ENCODE measurements at regions not wholly inside any gene's neighbourhood (a gene's known extent, or its start where the extent isn't known, plus 50 kb on each side); places are given as distances from the start of the nearest gene placed in this dataset.

GRCh38 chr13:107874456-107874855 is 340.9 kb downstream of the LIG4 start:
- no peaks in the 10 kb centered on the region for H3K36me3 ChIP-seq (ENCODE audit: control insufficient read depth in 1 of 2, insufficient read depth in 2 of 2, low read length in 2 of 2)
- no peaks in the 10 kb centered on the region for H3K27me3 ChIP-seq (ENCODE audit: low read depth, low read length)
- H3K4me3 ChIP-seq (ENCODE audit: low read depth in 1 of 2, low read length in 2 of 2), result no peak overlapping the region
- no peak overlapping the region for H3K27ac ChIP-seq (ENCODE audit: low read length)
- peaks cover 0 to 5% of the 10 kb centered on the region in 2 donors for H3K9me3 ChIP-seq (ENCODE audit: control insufficient read depth in 1 of 2, low read length in 2 of 2)
- no peaks in the 10 kb centered on the region for H3K4me1 ChIP-seq (ENCODE audit: control insufficient read depth in 1 of 2, insufficient read depth in 2 of 2, low read length in 2 of 2)

GRCh38 chr13:107873926-107874325 is 341.4 kb downstream of the LIG4 start:
- no peaks in the 10 kb centered on the region for H3K27me3 ChIP-seq (ENCODE audit: low read depth, low read length)
- H3K36me3 ChIP-seq (ENCODE audit: control insufficient read depth in 1 of 2, insufficient read depth in 2 of 2, low read length in 2 of 2), result no peaks in the 10 kb centered on the region
- no peak overlapping the region for H3K27ac ChIP-seq (ENCODE audit: low read length)
- no peaks in the 10 kb centered on the region for H3K4me1 ChIP-seq (ENCODE audit: control insufficient read depth in 1 of 2, insufficient read depth in 2 of 2, low read length in 2 of 2)
- no peak overlapping the region for H3K4me3 ChIP-seq (ENCODE audit: low read depth in 1 of 2, low read length in 2 of 2)
- H3K9me3 ChIP-seq (ENCODE audit: control insufficient read depth in 1 of 2, low read length in 2 of 2), result peaks cover 0 to 5% of the 10 kb centered on the region in 2 donors

- Histone ChIP-seq H3K4me1 (ENCODE audit: control insufficient read depth in 1 of 2, insufficient read depth in 2 of 2, low read length in 2 of 2) (peaks cover 0 to 29% of the 10 kb centered on the region in 2 donors), H3K36me3 (ENCODE audit: control insufficient read depth in 1 of 2, insufficient read depth in 2 of 2, low read length in 2 of 2) (no peaks in the 10 kb centered on the region), H3K27me3 (ENCODE audit: low read depth, low read length) (peaks cover 2% of the 10 kb centered on the region), H3K4me3 (ENCODE audit: low read depth in 1 of 2, low read length in 2 of 2) (no peak overlapping the region), H3K9me3 (ENCODE audit: control insufficient read depth in 1 of 2, low read length in 2 of 2) (peaks cover 0 to 3% of the 10 kb centered on the region in 2 donors), H3K27ac (ENCODE audit: low read length) (no peak overlapping the region)
Observed at GRCh38 chr13:107870400-107870799, 344.9 kb downstream of the LIG4 start.

- Histone ChIP-seq H3K27me3 (ENCODE audit: low read depth, low read length) (peaks cover 3% of the 10 kb centered on the region), H3K9me3 (ENCODE audit: control insufficient read depth in 1 of 2, low read length in 2 of 2) (no peaks in the 10 kb centered on the region), H3K4me1 (ENCODE audit: control insufficient read depth in 1 of 2, insufficient read depth in 2 of 2, low read length in 2 of 2) (peaks cover 0 to 31% of the 10 kb centered on the region in 2 donors), H3K4me3 (ENCODE audit: low read depth in 1 of 2, low read length in 2 of 2) (peak overlapping the region; percentile 53 to 63), H3K36me3 (ENCODE audit: control insufficient read depth in 1 of 2, insufficient read depth in 2 of 2, low read length in 2 of 2) (no peaks in the 10 kb centered on the region), H3K27ac (ENCODE audit: low read length) (no peak overlapping the region)
Observed at GRCh38 chr13:107867701-107868661, 347.4 kb downstream of the LIG4 start.

GRCh38 chr13:107866941-107867623 is 348.3 kb downstream of the LIG4 start:
- no peaks in the 10 kb centered on the region for H3K9me3 ChIP-seq (ENCODE audit: control insufficient read depth in 1 of 2, low read length in 2 of 2)
- peak overlapping the region; percentile 47 to 68 for H3K4me3 ChIP-seq (ENCODE audit: low read depth in 1 of 2, low read length in 2 of 2)
- peaks cover 3% of the 10 kb centered on the region for H3K27me3 ChIP-seq (ENCODE audit: low read depth, low read length)
- no peaks in the 10 kb centered on the region for H3K36me3 ChIP-seq (ENCODE audit: control insufficient read depth in 1 of 2, insufficient read depth in 2 of 2, low read length in 2 of 2)
- H3K27ac ChIP-seq (ENCODE audit: low read length), result no peak overlapping the region
- peaks cover 0 to 31% of the 10 kb centered on the region in 2 donors for H3K4me1 ChIP-seq (ENCODE audit: control insufficient read depth in 1 of 2, insufficient read depth in 2 of 2, low read length in 2 of 2)

GRCh38 chr13:107866032-107866940 is 349.1 kb downstream of the LIG4 start:
- H3K27ac ChIP-seq (ENCODE audit: low read length), result no peak overlapping the region

GRCh38 chr13:107865643-107866031 is 349.7 kb downstream of the LIG4 start:
- H3K4me3 ChIP-seq (ENCODE audit: low read depth in 1 of 2, low read length in 2 of 2), result peak overlapping the region; percentile 37 to 68
- H3K27me3 ChIP-seq (ENCODE audit: low read depth, low read length), result peaks cover 3% of the 10 kb centered on the region
- peaks cover 0 to 31% of the 10 kb centered on the region in 2 donors for H3K4me1 ChIP-seq (ENCODE audit: control insufficient read depth in 1 of 2, insufficient read depth in 2 of 2, low read length in 2 of 2)
- no peaks in the 10 kb centered on the region for H3K9me3 ChIP-seq (ENCODE audit: control insufficient read depth in 1 of 2, low read length in 2 of 2)
- no peaks in the 10 kb centered on the region for H3K36me3 ChIP-seq (ENCODE audit: control insufficient read depth in 1 of 2, insufficient read depth in 2 of 2, low read length in 2 of 2)
- no peak overlapping the region for H3K27ac ChIP-seq (ENCODE audit: low read length)

More at GRCh38 chr13:107866032-107866940, 349.1 kb downstream of the LIG4 start:
- Histone ChIP-seq H3K27me3 (ENCODE audit: low read depth, low read length) (peaks cover 3% of the 10 kb centered on the region), H3K4me1 (ENCODE audit: control insufficient read depth in 1 of 2, insufficient read depth in 2 of 2, low read length in 2 of 2) (peaks cover 0 to 31% of the 10 kb centered on the region in 2 donors), H3K36me3 (ENCODE audit: control insufficient read depth in 1 of 2, insufficient read depth in 2 of 2, low read length in 2 of 2) (no peaks in the 10 kb centered on the region), H3K9me3 (ENCODE audit: control insufficient read depth in 1 of 2, low read length in 2 of 2) (no peaks in the 10 kb centered on the region), H3K4me3 (ENCODE audit: low read depth in 1 of 2, low read length in 2 of 2) (peak overlapping the region; percentile 47 to 68)

GRCh38 chr13:107865318-107865575 is 350.1 kb downstream of the LIG4 start:
- Histone ChIP-seq H3K4me3 (ENCODE audit: low read depth in 1 of 2, low read length in 2 of 2) (peak overlapping the region in 1 of 2 donors; percentile 68), H3K4me1 (ENCODE audit: control insufficient read depth in 1 of 2, insufficient read depth in 2 of 2, low read length in 2 of 2) (peaks cover 0 to 31% of the 10 kb centered on the region in 2 donors), H3K36me3 (ENCODE audit: control insufficient read depth in 1 of 2, insufficient read depth in 2 of 2, low read length in 2 of 2) (no peaks in the 10 kb centered on the region), H3K9me3 (ENCODE audit: control insufficient read depth in 1 of 2, low read length in 2 of 2) (no peaks in the 10 kb centered on the region), H3K27ac (ENCODE audit: low read length) (no peak overlapping the region), H3K27me3 (ENCODE audit: low read depth, low read length) (peaks cover 3% of the 10 kb centered on the region)

- H3K36me3 ChIP-seq (ENCODE audit: control insufficient read depth in 1 of 2, insufficient read depth in 2 of 2, low read length in 2 of 2), result no peaks in the 10 kb centered on the region
- no peaks in the 10 kb centered on the region for H3K9me3 ChIP-seq (ENCODE audit: control insufficient read depth in 1 of 2, low read length in 2 of 2)
- H3K27ac ChIP-seq (ENCODE audit: low read length), result no peak overlapping the region
- H3K27me3 ChIP-seq (ENCODE audit: low read depth, low read length), result peaks cover 3% of the 10 kb centered on the region
- H3K4me1 ChIP-seq (ENCODE audit: control insufficient read depth in 1 of 2, insufficient read depth in 2 of 2, low read length in 2 of 2), result peaks cover 0 to 31% of the 10 kb centered on the region in 2 donors
- no peak overlapping the region for H3K4me3 ChIP-seq (ENCODE audit: low read depth in 1 of 2, low read length in 2 of 2)
Observed at GRCh38 chr13:107864543-107865317, 350.6 kb downstream of the LIG4 start.

GRCh38 chr13:107860284-107860683 is 355.1 kb downstream of the LIG4 start:
- Histone ChIP-seq H3K4me3 (ENCODE audit: low read depth in 1 of 2, low read length in 2 of 2) (no peak overlapping the region), H3K4me1 (ENCODE audit: control insufficient read depth in 1 of 2, insufficient read depth in 2 of 2, low read length in 2 of 2) (peaks cover 0 to under 1% of the 10 kb centered on the region in 2 donors), H3K27ac (ENCODE audit: low read length) (no peak overlapping the region), H3K9me3 (ENCODE audit: control insufficient read depth in 1 of 2, low read length in 2 of 2) (no peaks in the 10 kb centered on the region), H3K36me3 (ENCODE audit: control insufficient read depth in 1 of 2, insufficient read depth in 2 of 2, low read length in 2 of 2) (no peaks in the 10 kb centered on the region), H3K27me3 (ENCODE audit: low read depth, low read length) (no peaks in the 10 kb centered on the region)
